Astrocyte (in vitro differentiated cells and primary cell): ENCODE measurements at regions not wholly inside any gene's neighbourhood (a gene's known extent, or its start where the extent isn't known, plus 50 kb on each side); places are given as distances from the start of the nearest gene placed in this dataset.

Experiments used
- EZH2 ChIP-seq: IDR thresholded peaks from 2 replicates; pipeline ENCODE4 v1.6.1; 2012; ENCODE audit warnings: mild to moderate bottlenecking, low read length, inconsistent platforms; ENCODE audit not compliant: insufficient read depth
- TF ChIP-seq, protein P1 (sequence below): IDR thresholded peaks from 2 replicates; pipeline ENCODE4 v1.5.1; 2011; ENCODE audit warnings: low read depth, mild to moderate bottlenecking, inconsistent platforms, low read length, moderate library complexity; ENCODE audit not compliant: insufficient read depth

- TF ChIP-seq, protein P1, sequence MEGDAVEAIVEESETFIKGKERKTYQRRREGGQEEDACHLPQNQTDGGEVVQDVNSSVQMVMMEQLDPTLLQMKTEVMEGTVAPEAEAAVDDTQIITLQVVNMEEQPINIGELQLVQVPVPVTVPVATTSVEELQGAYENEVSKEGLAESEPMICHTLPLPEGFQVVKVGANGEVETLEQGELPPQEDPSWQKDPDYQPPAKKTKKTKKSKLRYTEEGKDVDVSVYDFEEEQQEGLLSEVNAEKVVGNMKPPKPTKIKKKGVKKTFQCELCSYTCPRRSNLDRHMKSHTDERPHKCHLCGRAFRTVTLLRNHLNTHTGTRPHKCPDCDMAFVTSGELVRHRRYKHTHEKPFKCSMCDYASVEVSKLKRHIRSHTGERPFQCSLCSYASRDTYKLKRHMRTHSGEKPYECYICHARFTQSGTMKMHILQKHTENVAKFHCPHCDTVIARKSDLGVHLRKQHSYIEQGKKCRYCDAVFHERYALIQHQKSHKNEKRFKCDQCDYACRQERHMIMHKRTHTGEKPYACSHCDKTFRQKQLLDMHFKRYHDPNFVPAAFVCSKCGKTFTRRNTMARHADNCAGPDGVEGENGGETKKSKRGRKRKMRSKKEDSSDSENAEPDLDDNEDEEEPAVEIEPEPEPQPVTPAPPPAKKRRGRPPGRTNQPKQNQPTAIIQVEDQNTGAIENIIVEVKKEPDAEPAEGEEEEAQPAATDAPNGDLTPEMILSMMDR: no peak
- TF ChIP-seq EZH2: no peak
Observed at GRCh38 chr13:74560325-74560724, 426.1 kb upstream of the KLF12 start.
